Kasumi-1 (cell line): ENCODE measurements at regions not wholly inside any gene's neighbourhood (a gene's known extent, or its start where the extent isn't known, plus 50 kb on each side); places are given as distances from the start of the nearest gene placed in this dataset.
A peak's percentile ranks its signal among the peaks of the same experiment; 100 is the strongest.

Experiments
- DNase-seq, 2 experiments: peaks; one replicate each; lab custom pipeline; 2025; lab: John Stamatoyannopoulos, UW

GRCh38 chr2:172204309-172204708, 101.6 kb upstream of the DLX2 start:
- DNase-seq, result no peak

- DNase-seq, result no peak
These were observed 102.1 kb upstream of the DLX2 start for GRCh38 chr2:172204762-172205161.

GRCh38 chr2:172205292-172205691, 102.6 kb upstream of the DLX2 start:
- DNase-seq, result no peak

GRCh38 chr2:172207911-172208310, 105.2 kb upstream of the DLX2 start:
- DNase-seq, result no peak

- DNase-seq, result peak; percentile 53 to 54
These were observed 106.2 kb upstream of the DLX2 start for GRCh38 chr2:172208791-172209325.

- no peak for DNase-seq
These were observed 107.9 kb upstream of the DLX2 start for GRCh38 chr2:172210599-172210998.

- DNase-seq, result no peak
These were observed 108.8 kb upstream of the DLX2 start for GRCh38 chr2:172211512-172211911.

GRCh38 chr2:172213116-172213860, 110.6 kb upstream of the DLX2 start:
- DNase-seq, result no peak

- no peak for DNase-seq
These were observed 111.6 kb upstream of the DLX2 start for GRCh38 chr2:172214252-172214651.

GRCh38 chr2:172215172-172215935, 112.7 kb upstream of the DLX2 start:
- no peak for DNase-seq

GRCh38 chr2:172215936-172216335, 113.2 kb upstream of the DLX2 start:
- DNase-seq, result no peak

- no peak for DNase-seq
These were observed 113.8 kb upstream of the DLX2 start for GRCh38 chr2:172216477-172216876.

- no peak for DNase-seq
These were observed 116.5 kb upstream of the DLX2 start for GRCh38 chr2:172219201-172219600.

- DNase-seq, result peak; percentile 53
These were observed 117.4 kb upstream of the DLX2 start for GRCh38 chr2:172220121-172220520.

GRCh38 chr2:172223601-172224054, 120.9 kb upstream of the DLX2 start:
- no peak for DNase-seq

GRCh38 chr2:172225786-172226185, 123.1 kb upstream of the DLX2 start:
- no peak for DNase-seq

GRCh38 chr2:172226244-172227061, 123.8 kb upstream of the DLX2 start:
- no peak for DNase-seq

GRCh38 chr2:172227719-172228118, 125.0 kb upstream of the DLX2 start:
- DNase-seq, result no peak

GRCh38 chr2:172228177-172228808, 125.6 kb upstream of the DLX2 start:
- no peak for DNase-seq

GRCh38 chr2:172229125-172229524, 126.4 kb upstream of the DLX2 start:
- DNase-seq, result no peak

- DNase-seq, result no peak
These were observed 127.7 kb upstream of the DLX2 start for GRCh38 chr2:172230332-172230888.
